AG04450 (cell line): ENCODE measurements at regions not wholly inside any gene's neighbourhood (a gene's known extent, or its start where the extent isn't known, plus 50 kb on each side); places are given as distances from the start of the nearest gene placed in this dataset.
A peak's percentile ranks its signal among the peaks of the same experiment; 100 is the strongest.

Experiments
- CTCF ChIA-PET: fragments of 300-600, 350-600 bp; formaldehyde crosslinking; extraction: SDS; loops from one replicate; lab custom pipeline; 2022; ENCODE audit warnings: antibody characterized with exemption, inconsistent platforms; lab: Charles Lee
- POLR2A ChIA-PET: fragments of 350-600 bp; formaldehyde crosslinking; extraction: SDS; loops from one replicate; lab custom pipeline; 2021; ENCODE audit warnings: antibody characterized with exemption, inconsistent platforms; lab: Yijun Ruan, JAX
- DNase-seq: peaks from one replicate; pipeline ENCODE4 v3.0.0-alpha.2; 2011; ENCODE audit warnings: low read depth, low spot score
- H3K27ac ChIP-seq: one replicate; pipeline ENCODE4 v1.5.1; 2012; ENCODE audit warnings: low read depth, low read length, control low read depth
- H3K27me3 ChIP-seq: one replicate; pipeline ENCODE4 v1.6.0; 2012; ENCODE audit warnings: low read length; ENCODE audit not compliant: control insufficient read depth, insufficient read depth
- H3K4me3 ChIP-seq: 2 replicates; pipeline ENCODE4 v1.5.1; 2011; ENCODE audit warnings: mild to moderate bottlenecking, low read depth, low read length, control low read depth
- H3K9me3 ChIP-seq: 2 replicates; pipeline ENCODE4 v1.5.1; 2012; ENCODE audit warnings: low read length; ENCODE audit not compliant: control insufficient read depth, insufficient read depth
- TF ChIP-seq, protein P1 (sequence below): IDR thresholded peaks from 2 replicates; pipeline ENCODE4 v1.5.1; 2011; ENCODE audit warnings: low read depth, low read length, control low read depth, inconsistent platforms

- TF ChIP-seq, protein P1, sequence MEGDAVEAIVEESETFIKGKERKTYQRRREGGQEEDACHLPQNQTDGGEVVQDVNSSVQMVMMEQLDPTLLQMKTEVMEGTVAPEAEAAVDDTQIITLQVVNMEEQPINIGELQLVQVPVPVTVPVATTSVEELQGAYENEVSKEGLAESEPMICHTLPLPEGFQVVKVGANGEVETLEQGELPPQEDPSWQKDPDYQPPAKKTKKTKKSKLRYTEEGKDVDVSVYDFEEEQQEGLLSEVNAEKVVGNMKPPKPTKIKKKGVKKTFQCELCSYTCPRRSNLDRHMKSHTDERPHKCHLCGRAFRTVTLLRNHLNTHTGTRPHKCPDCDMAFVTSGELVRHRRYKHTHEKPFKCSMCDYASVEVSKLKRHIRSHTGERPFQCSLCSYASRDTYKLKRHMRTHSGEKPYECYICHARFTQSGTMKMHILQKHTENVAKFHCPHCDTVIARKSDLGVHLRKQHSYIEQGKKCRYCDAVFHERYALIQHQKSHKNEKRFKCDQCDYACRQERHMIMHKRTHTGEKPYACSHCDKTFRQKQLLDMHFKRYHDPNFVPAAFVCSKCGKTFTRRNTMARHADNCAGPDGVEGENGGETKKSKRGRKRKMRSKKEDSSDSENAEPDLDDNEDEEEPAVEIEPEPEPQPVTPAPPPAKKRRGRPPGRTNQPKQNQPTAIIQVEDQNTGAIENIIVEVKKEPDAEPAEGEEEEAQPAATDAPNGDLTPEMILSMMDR = no peak
- no peak for DNase-seq
- CTCF ChIA-PET = no interaction called here
- H3K4me3 ChIP-seq = no peak overlapping the region
- no peak overlapping the region for H3K27ac ChIP-seq
- POLR2A ChIA-PET = no interaction called here
- peaks cover 3% of the 10 kb centered on the region; the same call in 1 of the 2 replicates for H3K9me3 ChIP-seq
- H3K27me3 ChIP-seq = no peaks in the 10 kb centered on the region
Observed at GRCh38 chr1:218970397-218970990, 203.2 kb upstream of the LYPLAL1 start.

GRCh38 chr1:218971156-218971555 is 202.5 kb upstream of the LYPLAL1 start:
- Histone ChIP-seq H3K9me3 (peaks cover 3% of the 10 kb centered on the region; the same call in 1 of the 2 replicates), H3K27me3 (no peaks in the 10 kb centered on the region), H3K4me3 (no peak overlapping the region), H3K27ac (no peak overlapping the region)
- CTCF ChIA-PET = no interaction called here
- TF ChIP-seq, protein P1 = no peak
- POLR2A ChIA-PET = no interaction called here
- DNase-seq = peak; percentile 18

DNA sequence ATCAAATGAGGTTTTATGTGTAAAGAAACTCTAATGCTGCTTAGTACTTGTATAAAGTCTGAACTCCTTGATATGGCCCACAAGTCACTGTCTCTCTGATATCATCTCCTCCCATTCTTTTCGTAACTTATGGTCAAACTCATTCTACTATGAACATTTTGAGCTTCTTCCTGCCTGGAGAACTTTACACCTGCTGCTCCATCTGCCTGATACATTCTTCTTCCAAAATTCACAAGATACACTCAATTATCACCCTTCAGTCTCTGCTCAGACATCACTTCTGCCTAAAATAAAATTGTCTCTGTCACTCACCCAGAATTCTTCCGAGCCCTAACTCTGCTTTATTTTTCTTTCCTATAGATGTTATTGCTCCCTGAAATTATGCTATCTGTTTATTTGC is 192.8 kb upstream of the LYPLAL1 start:
- no peaks in the 10 kb centered on the region for H3K27me3 ChIP-seq
- ChIA-PET POLR2A (no interaction called here), CTCF (interaction anchor here (1.0 kb wide), 1 partner anchor 15 kb away, joined by 4 read pairs; no protein-coding TSS in a partner anchor)
- no peak overlapping the region for H3K27ac ChIP-seq
- no peak overlapping the region for H3K4me3 ChIP-seq
- peaks cover 8% of the 10 kb centered on the region; the same call in 1 of the 2 replicates for H3K9me3 ChIP-seq
- TF ChIP-seq, protein P1 = no peak
- DNase-seq = no peak

DNA sequence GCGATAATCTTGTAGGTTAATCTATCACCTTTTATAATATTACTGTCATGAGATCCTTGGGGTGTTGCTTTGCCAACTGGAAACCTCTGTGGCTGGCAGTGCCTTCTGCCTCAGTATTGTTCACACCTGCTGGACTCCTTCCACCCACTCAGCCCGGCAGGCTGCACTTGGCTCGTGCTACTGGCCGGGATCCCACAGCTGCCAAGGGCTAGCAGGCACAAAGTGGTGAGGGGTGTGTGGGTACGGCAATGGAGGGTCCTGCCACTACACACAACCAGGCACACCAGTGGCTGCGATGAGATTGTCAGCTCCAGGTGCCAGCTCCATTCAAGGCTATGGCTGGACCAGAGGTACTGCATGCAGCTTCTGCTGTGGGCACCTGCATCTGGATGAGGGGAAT is 191.2 kb upstream of the LYPLAL1 start:
- Histone ChIP-seq H3K9me3 (peaks cover 8% of the 10 kb centered on the region; the same call in 1 of the 2 replicates), H3K4me3 (no peak overlapping the region), H3K27ac (no peak overlapping the region), H3K27me3 (no peaks in the 10 kb centered on the region)
- ChIA-PET CTCF (interaction anchor here (0.6 kb wide), 1 partner anchor 382 kb away, joined by 3 read pairs; no protein-coding TSS in a partner anchor), POLR2A (no interaction called here)
- TF ChIP-seq, protein P1 = no peak
- no peak for DNase-seq

DNA sequence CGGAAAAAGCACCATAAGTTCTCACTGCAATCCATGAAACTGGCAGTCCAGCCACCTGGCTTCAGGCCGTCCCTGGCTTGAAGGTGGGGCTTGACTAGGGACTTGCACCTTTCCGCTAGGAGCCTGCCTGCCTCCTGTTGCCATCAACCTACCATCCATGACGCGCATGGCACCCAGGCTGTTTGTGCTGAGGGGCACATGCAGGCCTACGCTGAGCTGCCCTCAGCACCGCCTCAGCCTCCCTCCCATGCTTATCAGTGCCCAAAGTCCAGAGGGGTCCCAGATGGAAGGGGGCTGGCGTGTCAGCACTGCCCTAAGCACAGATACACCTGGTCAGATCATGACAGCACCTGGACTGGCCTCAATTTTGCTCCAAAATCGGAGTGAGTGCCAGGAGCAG is 190.2 kb upstream of the LYPLAL1 start:
- Histone ChIP-seq H3K27ac (no peak overlapping the region), H3K27me3 (no peaks in the 10 kb centered on the region), H3K9me3 (peaks cover 8% of the 10 kb centered on the region; the same call in 1 of the 2 replicates), H3K4me3 (no peak overlapping the region)
- TF ChIP-seq, protein P1 = no peak
- ChIA-PET CTCF (no interaction called here), POLR2A (no interaction called here)
- DNase-seq = no peak
